Neural cell (in vitro differentiated cells): ENCODE measurements at regions not wholly inside any gene's neighbourhood (a gene's known extent, or its start where the extent isn't known, plus 50 kb on each side); places are given as distances from the start of the nearest gene placed in this dataset.

Experiments used
- H2AFZ ChIP-seq: fragments of 200-600, 300-800 bp; sonication (generic), shearing (Covaris generic); 2 replicates; pipeline ENCODE4 v1.6.0; 2014; ENCODE audit warnings: low read depth, mild to moderate bottlenecking, antibody characterized with exemption, low read length, moderate library complexity
- H3F3A ChIP-seq: fragments of 200-600 bp; shearing (Covaris generic); 2 replicates; pipeline ENCODE4 v1.6.1; 2016; ENCODE audit warnings: mild to moderate bottlenecking, moderate library complexity, mixed read lengths, antibody characterized with exemption, low read length; ENCODE audit not compliant: insufficient read depth, poor library complexity, severe bottlenecking
- H3K27ac ChIP-seq: fragments of 200-600, 300-800 bp; sonication (generic), shearing (Covaris generic); 2 replicates; pipeline ENCODE4 v1.5.1; 2014; ENCODE audit warnings: mild to moderate bottlenecking, low read length, moderate library complexity
- H3K27me3 ChIP-seq: fragments of 300-800, 200-600 bp; sonication (generic), shearing (Covaris generic); 2 replicates; pipeline ENCODE4 v1.6.0; 2014; ENCODE audit warnings: mild to moderate bottlenecking, low read depth, low read length, moderate library complexity; ENCODE audit not compliant: insufficient read depth
- H3K36me3 ChIP-seq: fragments of 300-800, 200-600 bp; sonication (generic), shearing (Covaris generic); 2 replicates; pipeline ENCODE4 v1.5.1; 2014; ENCODE audit warnings: mild to moderate bottlenecking, antibody characterized with exemption, low read length, moderate library complexity; ENCODE audit not compliant: insufficient read depth
- H3K4me2 ChIP-seq: fragments of 300-800, 200-600 bp; sonication (generic), shearing (Covaris generic); 2 replicates; pipeline ENCODE4 v1.6.0; 2014; ENCODE audit warnings: mild to moderate bottlenecking, low read length
- H3K4me3 ChIP-seq: fragments of 300-800, 200-600 bp; sonication (generic), shearing (Covaris generic); 2 replicates; pipeline ENCODE4 v1.5.1; 2014; ENCODE audit warnings: mild to moderate bottlenecking, low read length, moderate library complexity
- H3K79me2 ChIP-seq: fragments of 200-600 bp; shearing (Covaris generic); replicated peaks from 2 replicates; pipeline ENCODE4 v1.6.0; 2014; ENCODE audit warnings: mild to moderate bottlenecking, low read length, moderate library complexity; ENCODE audit not compliant: insufficient read depth
- H3K9ac ChIP-seq: fragments of 300-800, 200-600 bp; sonication (generic), shearing (Covaris generic); 2 replicates; pipeline ENCODE4 v1.6.1; 2016; ENCODE audit warnings: mild to moderate bottlenecking, low read length, mixed read lengths
- H3K9me2 ChIP-seq: fragments of 200-600 bp; shearing (Covaris generic); 2 replicates; pipeline ENCODE4 v1.6.1; 2016; ENCODE audit warnings: mild to moderate bottlenecking, low read length, mixed read lengths; ENCODE audit not compliant: insufficient read depth
- H3K9me3 ChIP-seq: fragments of 200-600, 300-800 bp; sonication (generic), shearing (Covaris generic); 2 replicates; pipeline ENCODE4 v1.6.1; 2016; ENCODE audit warnings: mild to moderate bottlenecking, mixed run types, low read length, moderate library complexity, mixed read lengths
- H4K20me1 ChIP-seq: fragments of 200-600 bp; shearing (Covaris generic); 2 replicates; pipeline ENCODE4 v1.6.1; 2016; ENCODE audit warnings: mild to moderate bottlenecking, mixed run types; ENCODE audit not compliant: insufficient read depth
- EP300 ChIP-seq: fragments of 450-650 bp; conservative IDR thresholded peaks from 2 replicates; pipeline ENCODE4 v1.6.1; 2014; ENCODE audit warnings: antibody characterized with exemption, mild to moderate bottlenecking, moderate library complexity; ENCODE audit not compliant: poor library complexity, severe bottlenecking
- EZH2 ChIP-seq: fragments of 200-600, 300-800 bp; shearing (Covaris generic), sonication (generic); IDR thresholded peaks from 2 replicates; pipeline ENCODE4 v1.6.1; 2014; ENCODE audit warnings: antibody characterized with exemption, low read length, borderline replicate concordance, mild to moderate bottlenecking; ENCODE audit not compliant: insufficient read depth, poor library complexity, severe bottlenecking
- MXI1 ChIP-seq: fragments of 450-650 bp; conservative IDR thresholded peaks from 2 replicates; pipeline ENCODE4 v1.6.1; 2014; ENCODE audit warnings: antibody characterized with exemption, mild to moderate bottlenecking; ENCODE audit not compliant: poor library complexity, severe bottlenecking
- POLR2AphosphoS5 ChIP-seq: IDR thresholded peaks from 2 replicates; pipeline ENCODE4 v1.6.1; 2012
- RAD21 ChIP-seq: fragments of 450-650 bp; conservative IDR thresholded peaks from 2 replicates; pipeline ENCODE4 v1.6.1; 2014; ENCODE audit warnings: antibody characterized with exemption, mild to moderate bottlenecking, moderate library complexity
- SMC3 ChIP-seq: fragments of 450-650 bp; conservative IDR thresholded peaks from 2 replicates; pipeline ENCODE4 v1.6.1; 2014; ENCODE audit warnings: antibody characterized with exemption, mild to moderate bottlenecking, moderate library complexity; ENCODE audit not compliant: poor library complexity
- TAF1 ChIP-seq: IDR thresholded peaks from 2 replicates; pipeline ENCODE4 v1.6.1; 2012; ENCODE audit warnings: low read depth
- TF ChIP-seq, protein P1 (sequence below): IDR thresholded peaks from 2 replicates; pipeline ENCODE4 v1.6.1; 2012; ENCODE audit warnings: borderline replicate concordance
- TF ChIP-seq, protein P2 (sequence below): fragments of 450-650 bp; IDR thresholded peaks from 2 replicates; pipeline ENCODE4 v1.5.1; 2014; ENCODE audit warnings: antibody characterized with exemption, mild to moderate bottlenecking, moderate library complexity; ENCODE audit not compliant: poor library complexity, severe bottlenecking

DNA sequence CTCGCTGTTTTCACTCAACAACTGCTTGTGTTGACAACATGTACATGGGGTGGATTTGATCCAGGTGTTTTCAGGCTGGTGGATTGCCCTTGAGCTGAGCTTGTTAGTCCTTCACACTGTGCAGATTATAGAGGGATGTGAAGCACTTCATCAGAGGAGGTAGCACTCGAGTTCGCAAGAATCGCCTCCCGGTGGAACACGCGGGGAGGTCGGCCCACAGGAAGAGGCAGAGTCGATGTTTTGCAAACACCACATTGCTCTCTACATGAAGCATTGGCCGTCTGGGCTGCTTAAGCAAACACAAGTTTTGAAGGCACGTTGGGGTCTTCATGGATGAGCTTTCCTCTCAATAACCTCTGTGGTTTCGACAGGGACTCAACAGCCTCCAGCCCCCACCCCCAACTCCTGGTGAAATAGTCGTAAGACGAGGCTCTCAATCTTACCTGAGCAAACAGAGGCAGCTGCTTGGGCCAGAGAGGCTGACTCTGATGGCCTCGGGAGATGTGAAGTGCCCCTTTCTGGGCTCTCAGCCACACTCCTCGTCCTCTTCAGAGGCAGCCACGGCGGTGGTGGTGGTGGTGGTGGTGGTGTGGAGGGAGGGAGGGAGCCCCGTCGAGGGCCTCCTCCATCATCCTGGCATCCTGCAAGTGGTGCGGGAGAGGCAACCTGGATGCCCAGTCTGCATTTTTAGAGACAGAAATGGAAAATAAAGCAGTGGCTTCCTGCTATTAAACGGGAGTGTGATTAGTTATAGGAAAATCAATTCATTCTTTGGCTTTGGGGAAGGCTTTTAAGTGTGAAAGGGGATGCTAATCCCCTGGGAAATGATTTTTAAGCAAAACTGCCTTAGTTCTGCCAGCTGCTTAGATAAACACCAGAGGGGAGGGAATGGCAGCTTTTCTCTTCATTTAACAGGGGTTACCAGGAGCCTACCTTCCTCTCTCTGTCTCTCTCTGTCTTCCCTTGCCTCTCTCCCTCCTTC lies 552.5 kb upstream of the EEF2KMT start:
- Histone ChIP-seq H3K79me2 (no peaks in the 10 kb centered on the region), H4K20me1 (no peaks in the 10 kb centered on the region), H3K4me3 (no peak overlapping the region), H3K36me3 (no peaks in the 10 kb centered on the region), H3F3A (no peaks in the 10 kb centered on the region), H3K9ac (no peak overlapping the region), H3K4me2 (no peak overlapping the region), H3K9me3 (no peaks in the 10 kb centered on the region), H2AFZ (no peak overlapping the region), H3K9me2 (no peaks in the 10 kb centered on the region), H3K27me3 (no peaks in the 10 kb centered on the region), H3K27ac (no peak overlapping the region)
- no peak for TF ChIP-seq EZH2
- TF ChIP-seq POLR2AphosphoS5: no peak
- TF ChIP-seq EP300: no peak
- no peak for TF ChIP-seq SMC3
- TF ChIP-seq, protein P1, sequence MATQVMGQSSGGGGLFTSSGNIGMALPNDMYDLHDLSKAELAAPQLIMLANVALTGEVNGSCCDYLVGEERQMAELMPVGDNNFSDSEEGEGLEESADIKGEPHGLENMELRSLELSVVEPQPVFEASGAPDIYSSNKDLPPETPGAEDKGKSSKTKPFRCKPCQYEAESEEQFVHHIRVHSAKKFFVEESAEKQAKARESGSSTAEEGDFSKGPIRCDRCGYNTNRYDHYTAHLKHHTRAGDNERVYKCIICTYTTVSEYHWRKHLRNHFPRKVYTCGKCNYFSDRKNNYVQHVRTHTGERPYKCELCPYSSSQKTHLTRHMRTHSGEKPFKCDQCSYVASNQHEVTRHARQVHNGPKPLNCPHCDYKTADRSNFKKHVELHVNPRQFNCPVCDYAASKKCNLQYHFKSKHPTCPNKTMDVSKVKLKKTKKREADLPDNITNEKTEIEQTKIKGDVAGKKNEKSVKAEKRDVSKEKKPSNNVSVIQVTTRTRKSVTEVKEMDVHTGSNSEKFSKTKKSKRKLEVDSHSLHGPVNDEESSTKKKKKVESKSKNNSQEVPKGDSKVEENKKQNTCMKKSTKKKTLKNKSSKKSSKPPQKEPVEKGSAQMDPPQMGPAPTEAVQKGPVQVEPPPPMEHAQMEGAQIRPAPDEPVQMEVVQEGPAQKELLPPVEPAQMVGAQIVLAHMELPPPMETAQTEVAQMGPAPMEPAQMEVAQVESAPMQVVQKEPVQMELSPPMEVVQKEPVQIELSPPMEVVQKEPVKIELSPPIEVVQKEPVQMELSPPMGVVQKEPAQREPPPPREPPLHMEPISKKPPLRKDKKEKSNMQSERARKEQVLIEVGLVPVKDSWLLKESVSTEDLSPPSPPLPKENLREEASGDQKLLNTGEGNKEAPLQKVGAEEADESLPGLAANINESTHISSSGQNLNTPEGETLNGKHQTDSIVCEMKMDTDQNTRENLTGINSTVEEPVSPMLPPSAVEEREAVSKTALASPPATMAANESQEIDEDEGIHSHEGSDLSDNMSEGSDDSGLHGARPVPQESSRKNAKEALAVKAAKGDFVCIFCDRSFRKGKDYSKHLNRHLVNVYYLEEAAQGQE: no peak
- TF ChIP-seq, protein P2, sequence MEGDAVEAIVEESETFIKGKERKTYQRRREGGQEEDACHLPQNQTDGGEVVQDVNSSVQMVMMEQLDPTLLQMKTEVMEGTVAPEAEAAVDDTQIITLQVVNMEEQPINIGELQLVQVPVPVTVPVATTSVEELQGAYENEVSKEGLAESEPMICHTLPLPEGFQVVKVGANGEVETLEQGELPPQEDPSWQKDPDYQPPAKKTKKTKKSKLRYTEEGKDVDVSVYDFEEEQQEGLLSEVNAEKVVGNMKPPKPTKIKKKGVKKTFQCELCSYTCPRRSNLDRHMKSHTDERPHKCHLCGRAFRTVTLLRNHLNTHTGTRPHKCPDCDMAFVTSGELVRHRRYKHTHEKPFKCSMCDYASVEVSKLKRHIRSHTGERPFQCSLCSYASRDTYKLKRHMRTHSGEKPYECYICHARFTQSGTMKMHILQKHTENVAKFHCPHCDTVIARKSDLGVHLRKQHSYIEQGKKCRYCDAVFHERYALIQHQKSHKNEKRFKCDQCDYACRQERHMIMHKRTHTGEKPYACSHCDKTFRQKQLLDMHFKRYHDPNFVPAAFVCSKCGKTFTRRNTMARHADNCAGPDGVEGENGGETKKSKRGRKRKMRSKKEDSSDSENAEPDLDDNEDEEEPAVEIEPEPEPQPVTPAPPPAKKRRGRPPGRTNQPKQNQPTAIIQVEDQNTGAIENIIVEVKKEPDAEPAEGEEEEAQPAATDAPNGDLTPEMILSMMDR: no peak
- no peak for TF ChIP-seq RAD21
- no peak for TF ChIP-seq TAF1
- TF ChIP-seq MXI1: no peak

DNA sequence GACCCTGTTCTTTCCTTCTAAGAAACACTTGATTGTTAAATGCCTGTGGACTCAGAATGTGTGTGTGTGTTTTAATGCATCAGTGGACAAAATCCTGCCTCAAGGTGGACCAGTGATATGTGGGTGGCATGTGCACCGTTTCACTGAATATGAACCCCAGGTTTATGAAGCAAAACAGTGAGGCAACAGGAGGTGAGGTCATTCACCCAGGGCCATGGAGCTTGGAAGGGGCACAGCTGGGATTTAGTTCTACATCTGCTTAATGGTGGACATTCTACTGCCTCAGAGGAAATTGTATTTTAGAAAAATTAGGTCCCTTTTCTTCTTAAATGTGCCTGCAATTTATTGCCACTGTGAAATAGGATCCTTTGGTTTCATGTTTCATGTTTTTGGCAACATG lies 549.5 kb upstream of the EEF2KMT start:
- Histone ChIP-seq H4K20me1 (no peaks in the 10 kb centered on the region), H3K36me3 (no peaks in the 10 kb centered on the region), H3K9me3 (no peaks in the 10 kb centered on the region), H3K9me2 (no peaks in the 10 kb centered on the region), H3K79me2 (no peaks in the 10 kb centered on the region), H3K9ac (no peak overlapping the region), H3K27me3 (no peaks in the 10 kb centered on the region), H2AFZ (no peak overlapping the region), H3F3A (no peaks in the 10 kb centered on the region), H3K4me3 (no peak overlapping the region), H3K4me2 (no peak overlapping the region), H3K27ac (no peak overlapping the region)
- TF ChIP-seq SMC3 (no peak), POLR2AphosphoS5 (no peak), RAD21 (no peak), TAF1 (no peak), EP300 (no peak), MXI1 (no peak), EZH2 (no peak)
- TF ChIP-seq, protein P1: no peak
- TF ChIP-seq, protein P2: no peak
